ENCODE measurements at regions not wholly inside any gene's neighbourhood (a gene's known extent, or its start where the extent isn't known, plus 50 kb on each side); places are given as distances from the start of the nearest gene placed in this dataset.

DNA sequence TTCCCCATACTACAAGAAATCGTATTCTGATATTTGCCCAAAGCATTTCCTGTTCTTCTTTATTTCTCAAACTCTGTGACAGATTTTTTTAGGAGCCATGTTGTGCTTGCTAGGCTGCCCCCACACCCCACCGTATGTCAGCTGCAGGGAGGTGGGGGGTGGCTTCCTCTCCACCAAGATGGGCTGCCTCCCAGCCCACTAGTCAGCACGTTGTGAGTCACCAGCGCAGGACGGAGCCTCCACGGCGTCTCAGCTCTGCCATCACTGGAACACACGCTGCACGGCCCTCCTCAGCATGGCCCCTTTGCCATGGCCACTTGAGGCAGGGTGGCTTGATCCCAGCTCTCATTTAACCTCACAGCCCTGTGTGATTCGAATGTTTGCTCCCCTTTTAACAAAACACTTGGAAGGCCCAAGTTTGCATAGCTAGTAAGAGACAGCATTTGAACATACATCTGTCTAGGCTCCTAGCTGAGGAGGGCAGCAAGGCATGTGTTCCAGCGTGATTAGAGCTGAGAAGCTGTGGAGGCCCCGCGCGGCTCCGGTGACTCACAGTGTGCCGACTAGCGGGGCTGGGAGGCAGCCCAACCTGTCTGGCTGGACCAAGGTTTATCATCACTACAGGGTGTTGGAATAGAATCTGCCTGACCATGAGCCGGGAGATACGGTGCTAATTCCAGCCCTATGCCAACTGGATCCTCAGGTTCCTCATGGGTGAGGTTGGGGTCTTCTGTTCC, 180.7 kb upstream of the NCAM1 start:
- no peaks in the 10 kb centered on the region for H3K27me3 ChIP-seq (ENCODE audit: control insufficient read depth, insufficient read depth, low read length)
- H3K4me1 ChIP-seq = no peaks in the 10 kb centered on the region
- H3K9me3 ChIP-seq (ENCODE audit: control insufficient read depth, low read length) = no peaks in the 10 kb centered on the region
- no peak overlapping the region for H3K4me3 ChIP-seq (ENCODE audit: low read depth, low read length)
- H3K36me3 ChIP-seq (ENCODE audit: control insufficient read depth, insufficient read depth, low read length) = no peaks in the 10 kb centered on the region
- no peak overlapping the region for H3K4me2 ChIP-seq (ENCODE audit: low read length)
- H2AFZ ChIP-seq = no peak overlapping the region
- H3K9ac ChIP-seq = no peak overlapping the region
- TF ChIP-seq, protein P1, sequence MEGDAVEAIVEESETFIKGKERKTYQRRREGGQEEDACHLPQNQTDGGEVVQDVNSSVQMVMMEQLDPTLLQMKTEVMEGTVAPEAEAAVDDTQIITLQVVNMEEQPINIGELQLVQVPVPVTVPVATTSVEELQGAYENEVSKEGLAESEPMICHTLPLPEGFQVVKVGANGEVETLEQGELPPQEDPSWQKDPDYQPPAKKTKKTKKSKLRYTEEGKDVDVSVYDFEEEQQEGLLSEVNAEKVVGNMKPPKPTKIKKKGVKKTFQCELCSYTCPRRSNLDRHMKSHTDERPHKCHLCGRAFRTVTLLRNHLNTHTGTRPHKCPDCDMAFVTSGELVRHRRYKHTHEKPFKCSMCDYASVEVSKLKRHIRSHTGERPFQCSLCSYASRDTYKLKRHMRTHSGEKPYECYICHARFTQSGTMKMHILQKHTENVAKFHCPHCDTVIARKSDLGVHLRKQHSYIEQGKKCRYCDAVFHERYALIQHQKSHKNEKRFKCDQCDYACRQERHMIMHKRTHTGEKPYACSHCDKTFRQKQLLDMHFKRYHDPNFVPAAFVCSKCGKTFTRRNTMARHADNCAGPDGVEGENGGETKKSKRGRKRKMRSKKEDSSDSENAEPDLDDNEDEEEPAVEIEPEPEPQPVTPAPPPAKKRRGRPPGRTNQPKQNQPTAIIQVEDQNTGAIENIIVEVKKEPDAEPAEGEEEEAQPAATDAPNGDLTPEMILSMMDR (IDR thresholded peaks at IDR 0.05) = no peak
- H3K27ac ChIP-seq = no peak overlapping the region
- no peaks in the 10 kb centered on the region for H3K79me2 ChIP-seq

GRCh38 chr11:112783945-112784322, 177.3 kb upstream of the NCAM1 start:
- H3K27ac ChIP-seq = no peak overlapping the region
- H3K36me3 ChIP-seq (ENCODE audit: control insufficient read depth, insufficient read depth, low read length) = no peaks in the 10 kb centered on the region
- TF ChIP-seq, protein P1 (IDR thresholded peaks at IDR 0.05) = no peak
- no peaks in the 10 kb centered on the region for H3K9me3 ChIP-seq (ENCODE audit: control insufficient read depth, low read length)
- H3K4me1 ChIP-seq = no peaks in the 10 kb centered on the region
- no peaks in the 10 kb centered on the region for H3K27me3 ChIP-seq (ENCODE audit: control insufficient read depth, insufficient read depth, low read length)
- H3K4me2 ChIP-seq (ENCODE audit: low read length) = no peak overlapping the region
- H3K4me3 ChIP-seq (ENCODE audit: low read depth, low read length) = no peak overlapping the region
- no peaks in the 10 kb centered on the region for H3K79me2 ChIP-seq
- no peak overlapping the region for H2AFZ ChIP-seq
- no peak overlapping the region for H3K9ac ChIP-seq

- Histone ChIP-seq H3K4me3 (ENCODE audit: low read depth, low read length) (no peak overlapping the region), H3K9ac (no peak overlapping the region), H3K9me3 (ENCODE audit: control insufficient read depth, low read length) (no peaks in the 10 kb centered on the region), H3K27ac (no peak overlapping the region), H3K36me3 (ENCODE audit: control insufficient read depth, insufficient read depth, low read length) (no peaks in the 10 kb centered on the region), H2AFZ (no peak overlapping the region), H3K4me2 (ENCODE audit: low read length) (no peak overlapping the region), H3K4me1 (no peaks in the 10 kb centered on the region), H3K79me2 (no peaks in the 10 kb centered on the region), H3K27me3 (ENCODE audit: control insufficient read depth, insufficient read depth, low read length) (no peaks in the 10 kb centered on the region)
- TF ChIP-seq, protein P1 (IDR thresholded peaks at IDR 0.05) = no peak
Observed at GRCh38 chr11:112784323-112785073, 176.7 kb upstream of the NCAM1 start.

GRCh38 chr11:112785149-112785548, 176.1 kb upstream of the NCAM1 start:
- TF ChIP-seq, protein P1 (IDR thresholded peaks at IDR 0.05) = no peak
- Histone ChIP-seq H3K27ac (no peak overlapping the region), H3K9me3 (ENCODE audit: control insufficient read depth, low read length) (no peaks in the 10 kb centered on the region), H3K79me2 (no peaks in the 10 kb centered on the region), H3K4me3 (ENCODE audit: low read depth, low read length) (no peak overlapping the region), H2AFZ (no peak overlapping the region), H3K9ac (no peak overlapping the region), H3K36me3 (ENCODE audit: control insufficient read depth, insufficient read depth, low read length) (no peaks in the 10 kb centered on the region), H3K4me1 (no peaks in the 10 kb centered on the region), H3K27me3 (ENCODE audit: control insufficient read depth, insufficient read depth, low read length) (no peaks in the 10 kb centered on the region), H3K4me2 (ENCODE audit: low read length) (no peak overlapping the region)
